ENCODE measurements at regions not wholly inside any gene's neighbourhood (a gene's known extent, or its start where the extent isn't known, plus 50 kb on each side); places are given as distances from the start of the nearest gene placed in this dataset.

DNA sequence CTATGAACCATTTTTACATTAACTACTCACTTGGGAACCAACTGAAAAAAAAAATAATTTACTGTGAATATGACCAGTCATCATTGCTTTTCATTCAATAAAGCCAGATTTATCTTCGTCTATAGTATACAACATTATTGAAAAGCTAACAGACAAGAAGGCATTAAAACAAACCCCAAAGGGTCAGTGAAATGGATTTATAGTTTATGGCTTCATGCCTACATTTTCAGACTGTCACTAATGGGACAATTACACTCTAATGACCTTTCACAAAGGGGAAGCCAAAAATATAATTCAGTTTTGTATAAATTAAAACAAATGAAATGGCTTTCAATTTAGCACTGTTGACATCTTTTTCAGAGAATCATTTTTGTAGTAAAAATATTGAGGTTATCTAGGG lies 169.1 kb downstream of the DSEL start:
- TF ChIP-seq, protein P1, sequence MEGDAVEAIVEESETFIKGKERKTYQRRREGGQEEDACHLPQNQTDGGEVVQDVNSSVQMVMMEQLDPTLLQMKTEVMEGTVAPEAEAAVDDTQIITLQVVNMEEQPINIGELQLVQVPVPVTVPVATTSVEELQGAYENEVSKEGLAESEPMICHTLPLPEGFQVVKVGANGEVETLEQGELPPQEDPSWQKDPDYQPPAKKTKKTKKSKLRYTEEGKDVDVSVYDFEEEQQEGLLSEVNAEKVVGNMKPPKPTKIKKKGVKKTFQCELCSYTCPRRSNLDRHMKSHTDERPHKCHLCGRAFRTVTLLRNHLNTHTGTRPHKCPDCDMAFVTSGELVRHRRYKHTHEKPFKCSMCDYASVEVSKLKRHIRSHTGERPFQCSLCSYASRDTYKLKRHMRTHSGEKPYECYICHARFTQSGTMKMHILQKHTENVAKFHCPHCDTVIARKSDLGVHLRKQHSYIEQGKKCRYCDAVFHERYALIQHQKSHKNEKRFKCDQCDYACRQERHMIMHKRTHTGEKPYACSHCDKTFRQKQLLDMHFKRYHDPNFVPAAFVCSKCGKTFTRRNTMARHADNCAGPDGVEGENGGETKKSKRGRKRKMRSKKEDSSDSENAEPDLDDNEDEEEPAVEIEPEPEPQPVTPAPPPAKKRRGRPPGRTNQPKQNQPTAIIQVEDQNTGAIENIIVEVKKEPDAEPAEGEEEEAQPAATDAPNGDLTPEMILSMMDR (IDR thresholded peaks at IDR 0.05), result no peak
- Histone ChIP-seq H3K9me3 (no peaks in the 10 kb centered on the region), H3K27ac (no peak overlapping the region)

DNA sequence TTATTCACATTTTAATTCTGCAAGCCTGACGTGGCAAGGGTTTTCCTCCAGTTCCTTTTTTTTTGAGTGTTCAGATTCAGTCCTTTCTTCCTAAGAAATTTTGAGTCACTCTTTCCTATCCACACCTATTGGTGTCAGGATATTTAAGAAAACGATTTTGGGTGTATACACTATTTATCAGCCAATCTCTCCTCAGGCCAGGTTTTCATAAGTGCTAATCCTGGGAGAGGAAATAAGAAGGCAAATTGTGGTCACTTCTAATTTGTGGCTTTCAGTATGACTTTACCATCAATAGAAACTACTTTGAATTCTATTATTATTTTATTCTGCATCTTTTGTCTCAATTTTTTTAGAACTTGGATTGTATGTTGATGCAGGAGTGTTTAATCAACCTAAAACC lies 174.4 kb downstream of the DSEL start:
- Histone ChIP-seq H3K9me3 (no peaks in the 10 kb centered on the region), H3K4me1 (ENCODE audit: control insufficient read depth in 1 of 2, insufficient read depth in 1 of 2, low read depth in 1 of 2, low read length in 1 of 2) (no peaks in the 10 kb centered on the region), H3K4me3 (ENCODE audit: low read depth in 1 of 2, low read length in 1 of 2) (no peak overlapping the region), H3K27ac (no peak overlapping the region), H3K27me3 (no peaks in the 10 kb centered on the region), H3K36me3 (no peaks in the 10 kb centered on the region)
- TF ChIP-seq, protein P1 (IDR thresholded peaks at IDR 0.05), result no peak

More for the DNA sequence above, 169.1 kb downstream of the DSEL start:
- H3K4me1 ChIP-seq (ENCODE audit: control insufficient read depth in 1 of 2, insufficient read depth in 1 of 2, low read depth in 1 of 2, low read length in 1 of 2), result no peaks in the 10 kb centered on the region
- H3K4me3 ChIP-seq (ENCODE audit: low read depth in 1 of 2, low read length in 1 of 2), result no peak overlapping the region
- H3K36me3 ChIP-seq, result no peaks in the 10 kb centered on the region
- no peaks in the 10 kb centered on the region for H3K27me3 ChIP-seq

DNA sequence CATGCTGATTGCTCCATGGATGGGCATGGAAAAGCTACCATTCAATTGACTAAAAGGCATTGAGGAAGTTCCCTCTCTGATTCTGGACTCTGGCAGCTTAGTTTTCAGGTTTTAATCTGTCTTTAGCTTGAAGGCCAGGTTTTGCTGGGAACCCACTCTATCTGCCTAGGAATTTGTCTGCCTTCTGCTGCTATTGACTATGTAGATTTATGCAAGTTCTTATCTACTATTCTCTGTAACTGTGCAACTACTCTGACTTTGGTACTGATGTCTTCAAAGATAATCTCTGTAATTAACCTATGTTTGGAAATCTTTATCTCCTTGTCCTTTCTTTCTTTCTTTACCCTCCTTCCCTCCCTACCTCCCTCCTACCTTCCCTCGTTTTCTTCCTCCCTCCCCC lies 178.8 kb downstream of the DSEL start:
- no peaks in the 10 kb centered on the region for H3K27me3 ChIP-seq
- H3K4me3 ChIP-seq (ENCODE audit: low read depth in 1 of 2, low read length in 1 of 2), result no peak overlapping the region
- TF ChIP-seq, protein P1 (IDR thresholded peaks at IDR 0.05), result no peak
- H3K4me1 ChIP-seq (ENCODE audit: control insufficient read depth in 1 of 2, insufficient read depth in 1 of 2, low read depth in 1 of 2, low read length in 1 of 2), result no peaks in the 10 kb centered on the region
- no peaks in the 10 kb centered on the region for H3K36me3 ChIP-seq
- no peak overlapping the region for H3K27ac ChIP-seq
- no peaks in the 10 kb centered on the region for H3K9me3 ChIP-seq

DNA sequence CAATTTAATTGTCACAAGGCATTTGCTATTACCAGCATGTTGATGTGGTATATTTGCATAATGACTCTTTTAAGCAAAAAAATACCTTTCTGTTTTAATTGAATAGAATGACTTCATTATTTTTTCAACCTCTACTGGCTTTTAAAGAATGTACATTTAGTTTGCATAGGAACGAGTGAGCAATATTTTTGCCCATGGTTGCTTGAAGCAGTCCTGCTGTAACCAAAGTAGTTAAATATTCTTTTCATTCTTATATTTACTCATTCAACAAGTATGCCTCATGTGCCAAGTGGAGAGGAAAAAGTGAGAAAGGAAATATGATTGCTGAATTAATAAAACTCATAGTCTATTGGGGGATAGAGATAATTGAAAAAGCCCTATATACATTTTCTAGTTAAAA lies 184.7 kb downstream of the DSEL start:
- no peaks in the 10 kb centered on the region for H3K9me3 ChIP-seq
- no peaks in the 10 kb centered on the region for H3K36me3 ChIP-seq
- no peak overlapping the region for H3K4me3 ChIP-seq (ENCODE audit: low read depth in 1 of 2, low read length in 1 of 2)
- no peaks in the 10 kb centered on the region for H3K27me3 ChIP-seq
- TF ChIP-seq, protein P1 (IDR thresholded peaks at IDR 0.05), result no peak
- no peaks in the 10 kb centered on the region for H3K4me1 ChIP-seq (ENCODE audit: control insufficient read depth in 1 of 2, insufficient read depth in 1 of 2, low read depth in 1 of 2, low read length in 1 of 2)
- no peak overlapping the region for H3K27ac ChIP-seq

DNA sequence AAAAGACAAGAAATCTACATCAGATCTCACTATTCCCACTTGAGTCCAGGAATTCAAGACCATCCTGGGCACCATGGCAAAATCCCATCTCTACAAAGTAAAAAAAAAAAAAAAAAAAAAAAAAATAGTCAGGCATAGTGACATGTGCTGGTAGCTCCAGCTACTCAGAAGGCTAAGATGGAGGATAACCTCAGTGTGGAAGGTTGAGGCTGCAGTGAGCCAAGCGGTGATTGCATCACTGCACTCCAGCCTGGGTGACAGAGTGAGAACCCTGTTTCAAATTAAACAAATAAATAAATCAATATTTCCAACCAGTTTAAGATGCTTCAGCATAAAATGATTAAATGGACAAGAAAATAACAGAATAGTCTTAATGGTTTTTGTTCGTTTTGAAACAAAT lies 197.4 kb downstream of the DSEL start:
- no peak overlapping the region for H3K4me3 ChIP-seq (ENCODE audit: low read depth in 1 of 2, low read length in 1 of 2)
- no peak overlapping the region for H3K27ac ChIP-seq
- H3K36me3 ChIP-seq, result no peaks in the 10 kb centered on the region
- no peaks in the 10 kb centered on the region for H3K4me1 ChIP-seq (ENCODE audit: control insufficient read depth in 1 of 2, insufficient read depth in 1 of 2, low read depth in 1 of 2, low read length in 1 of 2)
- H3K9me3 ChIP-seq, result no peaks in the 10 kb centered on the region
- TF ChIP-seq, protein P1 (IDR thresholded peaks at IDR 0.05), result no peak
- no peaks in the 10 kb centered on the region for H3K27me3 ChIP-seq

DNA sequence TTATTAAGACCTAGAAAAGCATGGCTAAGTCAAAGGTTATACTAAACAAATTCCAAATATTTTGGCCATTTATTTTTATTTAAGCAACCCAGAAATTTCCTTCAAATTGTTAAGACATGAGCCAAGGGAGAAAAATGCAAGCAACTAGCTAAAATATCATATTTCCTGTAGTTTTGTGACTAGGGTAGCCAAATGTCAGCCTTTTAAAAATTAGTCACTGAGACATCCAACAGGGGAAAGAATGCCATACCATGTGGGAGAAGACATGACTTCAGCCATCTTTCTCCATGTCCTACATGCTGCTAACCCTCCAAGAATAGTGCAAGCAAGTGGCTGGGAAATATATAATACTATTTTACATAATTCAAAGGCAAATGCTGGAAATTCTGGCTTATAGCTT lies 197.9 kb downstream of the DSEL start:
- no peak overlapping the region for H3K4me3 ChIP-seq (ENCODE audit: low read depth in 1 of 2, low read length in 1 of 2)
- no peaks in the 10 kb centered on the region for H3K27me3 ChIP-seq
- H3K4me1 ChIP-seq (ENCODE audit: control insufficient read depth in 1 of 2, insufficient read depth in 1 of 2, low read depth in 1 of 2, low read length in 1 of 2), result no peaks in the 10 kb centered on the region
- no peaks in the 10 kb centered on the region for H3K9me3 ChIP-seq
- no peak overlapping the region for H3K27ac ChIP-seq
- no peaks in the 10 kb centered on the region for H3K36me3 ChIP-seq
- TF ChIP-seq, protein P1 (IDR thresholded peaks at IDR 0.05), result no peak

Measured in neutrophil (primary cell).